ENCODE measurements at regions not wholly inside any gene's neighbourhood (a gene's known extent, or its start where the extent isn't known, plus 50 kb on each side); places are given as distances from the start of the nearest gene placed in this dataset.
A peak's percentile ranks its signal among the peaks of the same experiment; 100 is the strongest.
"Not testable (repeated sequence)": the region's sequence is repeated elsewhere in the genome, so short reads cannot be mapped to it uniquely, and the experiment has no call there.

DNA sequence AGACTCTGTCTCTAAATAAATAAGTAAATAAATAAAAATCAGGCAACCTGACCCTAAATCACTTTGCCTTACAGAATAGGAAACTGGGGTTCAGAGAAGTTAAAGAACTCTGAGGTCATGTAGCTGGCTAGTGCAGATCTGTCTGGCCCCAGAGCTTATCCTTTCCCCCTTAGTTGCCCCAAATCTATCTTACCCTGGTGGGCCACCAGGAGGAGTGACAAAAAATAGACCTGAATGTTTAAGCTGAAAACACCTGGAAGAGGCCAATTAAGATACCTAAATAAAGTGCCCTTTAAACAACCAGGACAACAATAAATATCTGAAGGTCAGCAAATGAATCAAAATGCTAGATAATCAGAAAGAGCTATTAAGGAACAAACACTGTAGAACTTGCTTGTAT lies 59.7 kb downstream of the TEX35 start:
- in situ Hi-C loops (cut with MboI; ENCODE audit: low pct_unique_long_range_greater_than_20kb, low sequenced_read_pairs) = no loop called here

DNA sequence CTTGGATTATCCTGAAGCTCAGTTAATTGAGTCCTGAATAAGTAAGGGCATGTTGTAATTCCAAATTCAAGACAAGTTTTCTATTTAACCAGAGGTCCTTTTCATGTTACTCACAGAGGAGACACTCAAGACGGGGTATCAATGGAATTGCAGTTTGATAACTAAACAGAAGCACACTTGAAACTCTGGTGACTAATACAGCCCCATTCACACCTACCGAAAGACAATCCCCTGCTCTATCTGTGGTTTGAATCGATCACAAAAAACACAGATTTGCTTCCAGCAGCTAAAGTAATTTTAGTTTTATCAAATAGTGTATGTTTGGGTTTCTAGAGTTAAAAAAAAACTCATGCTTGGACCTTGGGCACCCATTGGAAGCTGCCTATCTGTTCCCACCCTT lies 60.4 kb downstream of the TEX35 start:
- no peak for DNase-seq
- in situ Hi-C loops (cut with MboI; ENCODE audit: low pct_unique_long_range_greater_than_20kb, low sequenced_read_pairs) = no loop called here

More for the DNA sequence above, 59.7 kb downstream of the TEX35 start:
- DNase-seq = no peak

GRCh38 chr1:178574345-178574744 lies 61.4 kb downstream of the TEX35 start:
- in situ Hi-C loops (cut with MboI; ENCODE audit: low pct_unique_long_range_greater_than_20kb, low sequenced_read_pairs) = no loop called here

DNA sequence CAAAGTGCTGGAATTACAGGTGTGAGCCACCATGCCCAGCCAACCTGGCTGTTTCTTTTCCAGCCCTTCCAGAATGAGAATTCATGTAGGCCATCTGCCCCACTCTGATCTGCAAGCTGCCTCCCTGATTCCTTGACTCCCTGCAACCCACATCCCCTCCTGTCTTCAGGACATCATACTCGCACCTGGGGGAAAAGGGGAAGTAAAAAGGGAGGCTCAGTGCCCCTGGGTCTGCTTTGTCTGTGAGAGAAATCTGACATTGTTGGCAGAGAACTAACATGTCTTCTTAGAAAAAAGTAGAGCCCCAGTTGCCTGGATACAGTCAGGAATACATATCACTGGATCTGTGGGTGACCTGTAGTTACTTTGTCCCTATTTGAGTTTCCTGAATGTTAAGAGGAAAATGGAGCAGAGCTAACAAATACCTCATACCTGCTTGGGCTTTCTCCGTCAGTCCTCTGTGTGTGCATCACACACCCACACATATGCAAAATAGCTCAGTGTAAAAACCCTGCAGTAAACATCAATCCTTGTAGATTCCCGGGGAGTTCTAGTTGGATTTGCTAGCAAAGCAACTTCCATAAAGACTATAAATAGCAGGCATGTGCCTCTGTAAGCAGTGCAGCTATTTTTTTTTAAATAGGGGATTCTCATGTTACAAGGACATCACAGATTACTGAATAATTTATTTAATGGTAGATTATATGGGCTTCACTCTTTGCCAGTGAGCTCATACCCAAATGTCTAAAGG lies 62.9 kb downstream of the TEX35 start:
- in situ Hi-C loops (cut with MboI; ENCODE audit: low pct_unique_long_range_greater_than_20kb, low sequenced_read_pairs) = no loop called here
- DNase-seq = peak; percentile 12

More at GRCh38 chr1:178574345-178574744, 61.4 kb downstream of the TEX35 start:
- DNase-seq = no peak

DNA sequence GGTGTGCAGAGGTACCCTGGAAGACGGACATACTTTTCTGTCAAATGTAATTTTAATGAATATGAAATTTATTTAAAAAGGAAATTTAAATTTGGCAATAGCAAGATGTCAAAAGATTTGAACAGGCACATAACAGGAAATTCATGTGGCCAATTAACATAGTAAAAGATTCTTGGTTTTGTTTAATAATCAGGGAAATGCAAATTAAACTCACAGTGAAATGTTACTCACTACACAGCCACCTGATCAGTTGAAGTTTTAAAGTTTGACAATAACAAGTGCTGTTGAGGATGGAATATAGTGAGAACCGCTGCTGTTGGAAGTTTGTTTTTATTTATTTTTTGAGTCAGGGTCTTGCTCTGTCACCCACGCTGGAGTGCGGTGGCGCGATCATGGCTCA lies 63.9 kb downstream of the TEX35 start:
- in situ Hi-C loops (cut with MboI; ENCODE audit: low pct_unique_long_range_greater_than_20kb, low sequenced_read_pairs) = no loop called here
- no peak for DNase-seq

- DNase-seq = no peak
- in situ Hi-C loops (cut with MboI; ENCODE audit: low pct_unique_long_range_greater_than_20kb, low sequenced_read_pairs) = no loop called here
Observed at GRCh38 chr1:178577882-178578281, 65.0 kb downstream of the TEX35 start.

- no peak for DNase-seq
- in situ Hi-C loops (cut with MboI; ENCODE audit: low pct_unique_long_range_greater_than_20kb, low sequenced_read_pairs) = no loop called here
Observed at GRCh38 chr1:178578541-178578940, 65.6 kb downstream of the TEX35 start.

- no peak for DNase-seq
- in situ Hi-C loops (cut with MboI; ENCODE audit: low pct_unique_long_range_greater_than_20kb, low sequenced_read_pairs) = no loop called here
Observed at GRCh38 chr1:178579095-178579494, 66.2 kb downstream of the TEX35 start.

DNA sequence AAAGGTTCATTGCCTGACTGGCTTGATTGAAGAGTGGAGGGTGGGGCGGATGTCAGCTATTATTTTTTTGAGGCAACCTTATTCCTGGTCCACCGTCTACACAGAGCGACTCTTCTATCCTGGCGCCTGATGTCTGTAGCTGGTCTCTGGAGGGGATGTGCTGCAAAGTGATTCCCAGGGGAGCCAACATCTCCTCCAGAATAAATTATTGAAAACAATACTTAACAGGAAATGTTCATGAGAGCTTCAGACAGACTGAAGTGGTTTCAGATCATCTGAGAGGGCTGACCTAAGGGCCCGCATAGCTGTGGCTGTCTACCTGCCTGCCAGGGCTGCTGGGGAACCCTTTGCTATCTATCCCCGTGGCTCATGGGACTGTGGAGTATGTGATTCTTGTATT lies 66.7 kb downstream of the TEX35 start:
- in situ Hi-C loops (cut with MboI; ENCODE audit: low pct_unique_long_range_greater_than_20kb, low sequenced_read_pairs) = no loop called here
- no peak for DNase-seq

GRCh38 chr1:178580096-178580495 lies 67.2 kb downstream of the TEX35 start:
- in situ Hi-C loops (cut with MboI; ENCODE audit: low pct_unique_long_range_greater_than_20kb, low sequenced_read_pairs) = no loop called here

GRCh38 chr1:178580876-178581275 lies 68.0 kb downstream of the TEX35 start:
- in situ Hi-C loops (cut with MboI; ENCODE audit: low pct_unique_long_range_greater_than_20kb, low sequenced_read_pairs) = no loop called here
- DNase-seq = no peak

More at GRCh38 chr1:178580096-178580495, 67.2 kb downstream of the TEX35 start:
- no peak for DNase-seq

DNA sequence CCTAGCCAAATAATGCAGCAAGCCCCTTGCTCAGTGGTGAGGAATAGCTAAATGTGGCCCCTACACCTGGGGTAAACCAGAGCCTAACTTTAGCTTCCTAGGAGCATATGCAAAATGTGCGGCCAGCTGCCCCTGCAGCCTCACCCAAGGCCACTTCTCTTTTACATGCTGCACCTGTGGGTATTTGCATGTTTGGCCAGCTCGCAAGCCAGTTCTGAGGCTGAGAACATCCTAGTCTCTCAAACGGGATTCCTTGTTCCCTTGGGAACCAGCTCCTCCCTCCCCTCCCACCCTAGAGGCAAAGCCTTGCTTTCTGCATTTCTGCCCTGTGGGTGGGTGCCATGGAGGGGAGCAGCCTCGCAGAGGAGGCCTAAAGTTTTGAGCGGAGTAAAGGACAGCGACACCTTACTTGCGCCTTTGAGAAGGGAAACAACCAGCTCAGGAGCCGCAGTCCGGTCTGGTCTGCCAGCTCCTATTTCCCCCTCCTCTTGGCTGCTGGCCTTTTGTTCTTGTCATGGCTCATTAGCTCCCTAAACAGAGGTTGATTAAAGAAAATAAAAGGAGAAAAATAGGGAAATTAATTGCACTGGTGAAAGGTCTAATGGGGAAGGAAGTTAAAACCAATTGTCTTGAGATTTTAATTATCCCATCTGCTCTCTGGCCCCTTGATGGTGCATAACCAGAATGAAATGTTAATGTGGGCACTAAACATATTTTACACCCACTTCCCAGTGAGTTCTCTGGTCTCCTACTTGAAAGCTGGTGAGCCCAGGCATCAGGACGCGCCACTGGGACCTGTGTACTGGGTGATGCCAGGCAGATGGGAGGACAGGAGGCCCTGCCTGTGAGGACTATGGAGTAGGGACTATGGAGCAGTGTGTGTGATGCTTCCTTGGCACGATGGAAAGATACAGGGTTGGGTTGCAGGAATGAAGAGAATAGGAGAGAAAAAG lies 68.7 kb downstream of the TEX35 start:
- DNase-seq = no peak
- in situ Hi-C loops (cut with MboI; ENCODE audit: low pct_unique_long_range_greater_than_20kb, low sequenced_read_pairs) = no loop called here

GRCh38 chr1:178587096-178587495 lies 74.2 kb downstream of the TEX35 start:
- in situ Hi-C loops (cut with MboI; ENCODE audit: low pct_unique_long_range_greater_than_20kb, low sequenced_read_pairs) = no loop called here
- DNase-seq = no peak

DNA sequence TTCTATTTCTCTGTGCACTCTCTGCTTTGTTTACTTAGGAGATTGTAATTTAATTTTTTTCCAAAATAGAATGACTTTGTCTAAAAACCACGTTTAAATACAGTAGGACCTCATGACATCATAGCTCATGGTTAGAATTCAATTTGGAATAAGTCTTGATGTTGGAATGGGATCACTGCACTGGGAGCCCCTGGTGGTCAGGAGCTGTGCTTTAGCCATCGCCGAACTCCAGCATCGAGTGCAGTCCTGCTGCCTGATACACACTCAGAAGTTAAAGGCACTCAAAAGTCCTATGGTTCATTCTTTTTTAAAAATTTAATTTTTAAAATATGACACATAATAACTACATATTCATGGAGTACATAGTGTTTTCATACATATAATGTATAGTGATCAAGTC lies 75.1 kb downstream of the TEX35 start:
- DNase-seq = no peak
- in situ Hi-C loops (cut with MboI; ENCODE audit: low pct_unique_long_range_greater_than_20kb, low sequenced_read_pairs) = no loop called here

- DNase-seq; in situ Hi-C loops (cut with MboI; ENCODE audit: low pct_unique_long_range_greater_than_20kb, low sequenced_read_pairs): not testable (repeated sequence)
Observed at GRCh38 chr1:178589042-178589441, 76.1 kb downstream of the TEX35 start.

DNA sequence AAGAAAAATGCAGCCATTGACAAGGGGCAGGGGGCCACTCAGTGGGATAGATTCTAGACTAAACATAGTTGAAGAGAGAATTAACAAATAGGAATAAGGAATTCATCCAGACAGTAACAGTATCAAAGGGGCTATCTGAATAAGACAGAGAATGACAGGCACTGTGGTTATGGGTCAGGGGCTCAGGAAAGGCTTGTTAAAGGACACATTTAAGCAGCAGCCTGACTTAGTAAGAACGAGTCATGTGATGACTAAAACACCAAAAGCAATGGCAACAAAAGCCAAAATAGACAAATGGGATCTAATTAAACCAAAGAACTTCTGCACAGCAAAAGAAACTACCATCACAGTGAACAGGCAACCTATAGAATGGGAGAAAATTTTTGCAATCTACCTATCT lies 78.9 kb downstream of the TEX35 start:
- DNase-seq; in situ Hi-C loops (cut with MboI; ENCODE audit: low pct_unique_long_range_greater_than_20kb, low sequenced_read_pairs): not testable (repeated sequence)

GRCh38 chr1:178593515-178593914 lies 80.6 kb downstream of the TEX35 start:
- no peak for DNase-seq
- in situ Hi-C loops (cut with MboI; ENCODE audit: low pct_unique_long_range_greater_than_20kb, low sequenced_read_pairs) = no loop called here

- in situ Hi-C loops (cut with MboI; ENCODE audit: low pct_unique_long_range_greater_than_20kb, low sequenced_read_pairs) = no loop called here
- no peak for DNase-seq
Observed at GRCh38 chr1:178594133-178594532, 81.2 kb downstream of the TEX35 start.

- no peak for DNase-seq
- in situ Hi-C loops (cut with MboI; ENCODE audit: low pct_unique_long_range_greater_than_20kb, low sequenced_read_pairs) = no loop called here
Observed at GRCh38 chr1:178595491-178595890, 82.6 kb downstream of the TEX35 start.

GRCh38 chr1:178599087-178599486 lies 86.2 kb downstream of the TEX35 start:
- DNase-seq = no peak
- in situ Hi-C loops (cut with MboI; ENCODE audit: low pct_unique_long_range_greater_than_20kb, low sequenced_read_pairs) = no loop called here

All from KBM-7 (cell line).